Gastroesophageal sphincter (tissue), 4 donors: ENCODE measurements at regions not wholly inside any gene's neighbourhood (a gene's known extent, or its start where the extent isn't known, plus 50 kb on each side); places are given as distances from the start of the nearest gene placed in this dataset.

Source experiments
- ATAC-seq: fragments of 150-250 bp; one replicate; pipeline ENCODE4 v1.9.1; 2016; ENCODE audit warnings: mild to moderate bottlenecking, moderate library complexity
- H3K27ac ChIP-seq, 4 donors: fragments of 200-600 bp; sonication (generic) in 3 of 4; 1 replicate in 3 of 4; 2 replicates in 1 of 4; pipeline ENCODE4 v1.5.1; 2016 to 2019
- H3K27me3 ChIP-seq: fragments of 200-600 bp; sonication (generic); one replicate; pipeline ENCODE4 v1.5.1; 2019
- H3K36me3 ChIP-seq, 2 donors: fragments of 200-600 bp; sonication (generic); one replicate each; pipeline ENCODE4 v1.5.1; 2019; ENCODE audit warnings: control low read depth in 1 of 2
- H3K4me1 ChIP-seq, 3 donors: fragments of 200-600 bp; sonication (generic); 1 replicate in 2 of 3; 2 replicates in 1 of 3; pipeline ENCODE4 v1.5.1; 2016 to 2019; ENCODE audit warnings: control low read depth in 2 of 3
- H3K4me3 ChIP-seq, 2 donors: fragments of 200-600 bp; sonication (generic); one replicate each; pipeline ENCODE4 v1.5.1; 2019; ENCODE audit warnings: mild to moderate bottlenecking in 1 of 2, moderate library complexity in 1 of 2
- H3K9me3 ChIP-seq, 3 donors: fragments of 200-600 bp; sonication (generic); one replicate each; pipeline ENCODE4 v1.5.1; 2017 to 2019; ENCODE audit warnings: control low read depth in 2 of 3
- EP300 ChIP-seq: sonication (generic); formaldehyde crosslinking; IDR thresholded peaks from one replicate; pipeline ENCODE4 v1.6.1; 2017; ENCODE audit warnings: antibody characterized with exemption, mild to moderate bottlenecking
- POLR2A ChIP-seq, 2 donors: fragments of 450-650 bp; IDR thresholded peaks; one replicate each; pipeline ENCODE4 v1.6.1; 2017; ENCODE audit warnings: antibody characterized with exemption in 2 of 2, mild to moderate bottlenecking in 2 of 2, moderate library complexity in 1 of 2
- POLR2AphosphoS5 ChIP-seq: sonication (generic); formaldehyde crosslinking; IDR thresholded peaks from one replicate; pipeline ENCODE4 v1.6.1; 2017; ENCODE audit warnings: antibody characterized with exemption
- WGBS, 2 donors: methylation state at CpG; one replicate each; pipeline ENCODE4 v1.1.5; 2018; ENCODE audit warnings: low coverage in 1 of 2; 5-methylcytosine and 5-hydroxymethylcytosine counted together
- TF ChIP-seq, protein P1 (sequence below), 4 experiments: fragments of 200-600 bp in 2 of 4; fragments of 450-650 bp in 2 of 4; sonication (generic) in 1 of 4; IDR thresholded peaks; one replicate each; pipeline ENCODE4 v1.5.1; 2017 to 2019; ENCODE audit warnings: antibody characterized with exemption in 4 of 4, mild to moderate bottlenecking in 2 of 4, moderate library complexity in 2 of 4

DNA sequence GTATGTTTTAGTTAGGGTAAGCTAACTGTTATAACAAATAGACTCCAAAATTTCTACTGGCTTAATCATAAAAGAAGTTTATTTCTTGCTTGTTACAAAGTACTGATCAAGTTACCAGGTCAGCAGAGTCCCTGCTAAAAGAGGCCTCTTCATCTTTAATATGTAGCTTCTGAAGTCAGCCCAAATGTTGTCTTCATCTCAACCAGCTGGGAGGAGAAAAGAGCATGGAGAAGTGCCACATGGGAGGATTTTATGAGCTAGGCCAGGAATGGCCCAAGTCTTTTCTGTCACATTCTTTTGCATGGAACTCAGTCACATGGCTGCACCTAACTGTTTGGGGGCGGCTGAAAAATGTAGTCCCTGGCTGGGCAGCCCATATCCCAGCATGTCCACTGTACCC lies 63.2 kb upstream of the APOBEC4 start:
- Histone ChIP-seq H3K36me3 (no peaks in the 10 kb centered on the region), H3K4me3 (no peak overlapping the region), H3K27ac (no peak overlapping the region), H3K4me1 (peaks cover 0 to 5% (median 2%) of the 10 kb centered on the region in 3 donors), H3K27me3 (no peaks in the 10 kb centered on the region), H3K9me3 (no peaks in the 10 kb centered on the region)
- ATAC-seq: no peak
- WGBS, 2 donors: no CpG with 5 or more reads among the region's 1 CpG
- TF ChIP-seq EP300: no peak
- TF ChIP-seq POLR2A (IDR thresholded peaks at IDR 0.05): no peak
- TF ChIP-seq, protein P1, sequence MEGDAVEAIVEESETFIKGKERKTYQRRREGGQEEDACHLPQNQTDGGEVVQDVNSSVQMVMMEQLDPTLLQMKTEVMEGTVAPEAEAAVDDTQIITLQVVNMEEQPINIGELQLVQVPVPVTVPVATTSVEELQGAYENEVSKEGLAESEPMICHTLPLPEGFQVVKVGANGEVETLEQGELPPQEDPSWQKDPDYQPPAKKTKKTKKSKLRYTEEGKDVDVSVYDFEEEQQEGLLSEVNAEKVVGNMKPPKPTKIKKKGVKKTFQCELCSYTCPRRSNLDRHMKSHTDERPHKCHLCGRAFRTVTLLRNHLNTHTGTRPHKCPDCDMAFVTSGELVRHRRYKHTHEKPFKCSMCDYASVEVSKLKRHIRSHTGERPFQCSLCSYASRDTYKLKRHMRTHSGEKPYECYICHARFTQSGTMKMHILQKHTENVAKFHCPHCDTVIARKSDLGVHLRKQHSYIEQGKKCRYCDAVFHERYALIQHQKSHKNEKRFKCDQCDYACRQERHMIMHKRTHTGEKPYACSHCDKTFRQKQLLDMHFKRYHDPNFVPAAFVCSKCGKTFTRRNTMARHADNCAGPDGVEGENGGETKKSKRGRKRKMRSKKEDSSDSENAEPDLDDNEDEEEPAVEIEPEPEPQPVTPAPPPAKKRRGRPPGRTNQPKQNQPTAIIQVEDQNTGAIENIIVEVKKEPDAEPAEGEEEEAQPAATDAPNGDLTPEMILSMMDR (IDR thresholded peaks at IDR 0.05): no peak
- TF ChIP-seq POLR2AphosphoS5: no peak

DNA sequence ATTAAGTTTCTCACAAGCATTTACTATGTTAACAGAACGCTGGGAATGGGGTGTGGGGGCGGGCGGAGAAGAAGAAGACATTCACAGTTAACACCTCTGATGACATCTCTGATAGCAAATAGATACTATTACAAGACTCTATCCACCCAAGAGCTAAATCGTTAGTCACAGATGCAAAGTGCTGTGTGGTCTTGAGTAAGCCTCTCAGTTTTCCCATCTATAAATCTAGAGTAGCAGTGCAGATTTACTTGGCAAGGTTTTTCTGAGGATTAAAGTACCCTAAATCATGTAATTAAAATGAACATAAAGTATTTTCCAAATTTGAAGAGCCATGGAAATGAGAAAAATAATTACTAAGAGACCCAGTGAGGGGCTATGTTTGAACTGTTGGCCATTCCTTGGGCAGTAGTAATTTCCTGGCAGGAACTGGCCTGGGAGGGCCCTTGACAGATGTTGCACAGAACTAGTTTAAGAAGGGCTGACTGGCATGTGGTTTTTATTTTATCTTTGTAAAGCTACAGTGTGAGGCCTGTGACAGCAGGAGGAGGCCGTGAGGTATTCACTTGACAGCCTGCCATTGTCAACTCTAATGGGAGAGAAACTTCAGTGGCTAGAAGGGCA lies 58.7 kb upstream of the APOBEC4 start:
- Histone ChIP-seq H3K4me3 (no peak overlapping the region), H3K27ac (no peak overlapping the region)

DNA sequence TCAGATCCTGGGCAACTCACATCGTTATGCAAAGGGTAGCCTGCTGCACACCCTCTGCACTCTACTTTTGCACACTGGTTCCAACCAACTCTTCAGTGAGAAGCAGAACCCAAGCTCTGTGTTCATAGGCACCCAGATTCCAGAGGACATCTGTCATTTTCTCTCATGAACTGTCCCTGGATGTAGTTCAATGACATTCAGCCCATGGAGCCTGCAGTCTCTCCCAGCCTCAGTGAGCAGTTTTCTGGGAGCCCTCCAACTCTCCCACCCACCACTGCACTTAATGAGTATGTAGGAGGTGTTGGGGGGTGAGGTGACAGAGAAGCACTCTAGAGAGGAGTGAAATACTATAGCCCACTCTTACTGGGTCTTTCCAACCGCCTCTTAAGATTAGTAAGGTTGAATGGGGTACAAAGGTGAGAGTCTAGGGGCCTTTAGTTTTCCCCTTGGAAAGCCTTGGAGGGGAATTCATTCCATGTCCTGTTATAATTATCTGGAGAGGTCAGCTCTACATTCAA lies 58.1 kb upstream of the APOBEC4 start:
- Histone ChIP-seq H3K4me1 (no peaks in the 10 kb centered on the region), H3K9me3 (no peaks in the 10 kb centered on the region), H3K36me3 (no peaks in the 10 kb centered on the region), H3K4me3 (no peak overlapping the region), H3K27me3 (no peaks in the 10 kb centered on the region), H3K27ac (no peak overlapping the region)
- TF ChIP-seq, protein P1 (IDR thresholded peaks at IDR 0.05): no peak
- no peak for TF ChIP-seq POLR2AphosphoS5
- TF ChIP-seq EP300: no peak
- no peak for TF ChIP-seq POLR2A (IDR thresholded peaks at IDR 0.05)
- WGBS, 2 donors: 83 to 100% methylated on average over 1 of the region's 2 CpGs
- ATAC-seq: no peak

More for the DNA sequence above, 58.7 kb upstream of the APOBEC4 start:
- H3K27me3 ChIP-seq: no peaks in the 10 kb centered on the region
- peak; percentile 25 for ATAC-seq
- H3K36me3 ChIP-seq: no peaks in the 10 kb centered on the region
- TF ChIP-seq EP300: no peak
- TF ChIP-seq POLR2AphosphoS5: no peak
- TF ChIP-seq, protein P1 (IDR thresholded peaks at IDR 0.05): no peak
- TF ChIP-seq POLR2A (IDR thresholded peaks at IDR 0.05): no peak
- H3K4me1 ChIP-seq: no peaks in the 10 kb centered on the region
- H3K9me3 ChIP-seq: no peaks in the 10 kb centered on the region
- 39 to 65% methylated on average over 4 to 5 of the region's 5 CpGs for WGBS, 2 donors

DNA sequence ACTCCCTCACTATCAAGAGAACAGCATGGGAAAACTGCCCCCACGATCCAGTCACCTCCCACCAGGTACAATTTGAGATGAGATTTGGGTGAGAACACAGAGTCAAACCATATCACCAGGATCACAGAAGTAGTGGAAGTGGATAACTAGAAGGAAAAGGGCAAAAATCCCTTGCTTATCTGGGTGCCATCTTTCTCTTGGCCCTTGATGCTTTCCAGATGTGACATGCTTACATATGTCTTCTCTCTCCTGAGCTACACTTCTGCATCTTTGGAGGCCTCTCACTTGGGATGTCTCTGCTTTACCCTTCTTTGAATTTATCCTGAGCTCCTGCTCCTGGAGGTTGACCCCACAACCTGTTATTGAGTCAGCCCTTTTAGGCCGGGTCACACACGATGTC lies 57.6 kb upstream of the APOBEC4 start:
- TF ChIP-seq EP300: no peak
- TF ChIP-seq POLR2AphosphoS5: no peak
- no peak for TF ChIP-seq POLR2A (IDR thresholded peaks at IDR 0.05)
- TF ChIP-seq, protein P1 (IDR thresholded peaks at IDR 0.05): no peak
- Histone ChIP-seq H3K27ac (no peak overlapping the region), H3K9me3 (no peaks in the 10 kb centered on the region), H3K27me3 (no peaks in the 10 kb centered on the region), H3K4me3 (no peak overlapping the region), H3K36me3 (no peaks in the 10 kb centered on the region), H3K4me1 (no peaks in the 10 kb centered on the region)
- ATAC-seq: no peak
- WGBS, 2 donors: 61 to 64% methylated on average over 2 to 3 of the region's 3 CpGs

DNA sequence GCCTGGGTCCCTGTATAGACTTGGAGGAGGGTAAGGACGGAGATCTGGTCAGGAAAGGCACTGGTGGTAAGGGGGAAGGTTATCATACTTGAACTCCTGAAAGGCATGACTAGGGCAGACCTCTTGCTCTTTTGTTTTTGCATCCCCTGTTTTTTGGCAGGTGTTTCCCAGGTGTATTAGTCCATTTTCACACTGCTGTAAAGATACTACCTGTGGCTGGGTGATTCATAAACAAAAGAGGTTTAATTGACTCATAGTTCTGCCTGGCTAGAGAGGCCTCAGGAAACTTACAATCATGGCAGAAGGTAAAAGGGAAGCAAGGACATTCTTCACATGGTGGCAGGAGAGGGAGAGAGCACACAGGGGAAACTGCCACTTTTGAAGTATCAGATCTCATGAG lies 57.2 kb upstream of the APOBEC4 start:
- 100% methylated on average over 1 of the region's 1 CpG; no CpG with 5 or more reads in 1 of the 2 donors for WGBS, 2 donors
- no peaks in the 10 kb centered on the region for H3K27me3 ChIP-seq
- H3K9me3 ChIP-seq: no peaks in the 10 kb centered on the region
- H3K4me3 ChIP-seq: no peak overlapping the region
- H3K27ac ChIP-seq: no peak overlapping the region
- no peaks in the 10 kb centered on the region for H3K36me3 ChIP-seq
- no peaks in the 10 kb centered on the region for H3K4me1 ChIP-seq
- no peak for ATAC-seq
- TF ChIP-seq, protein P1 (IDR thresholded peaks at IDR 0.05): no peak
